B cell (primary cell): ENCODE measurements at regions not wholly inside any gene's neighbourhood (a gene's known extent, or its start where the extent isn't known, plus 50 kb on each side); places are given as distances from the start of the nearest gene placed in this dataset.

Source experiments
- EZH2 ChIP-seq: IDR thresholded peaks from 2 replicates; pipeline ENCODE4 v1.6.1; 2012; ENCODE audit warnings: borderline replicate concordance, low read depth, mild to moderate bottlenecking, moderate library complexity, low read length; ENCODE audit not compliant: insufficient read depth, poor library complexity, severe bottlenecking
- TF ChIP-seq, protein P1 (sequence below): fragments of 200-600 bp; IDR thresholded peaks from one replicate; pipeline ENCODE4 v1.8.0; 2022; ENCODE audit warnings: antibody characterized with exemption, mild to moderate bottlenecking

GRCh38 chr15:66881173-66881905, 179.3 kb downstream of the SMAD6 start:
- TF ChIP-seq, protein P1, sequence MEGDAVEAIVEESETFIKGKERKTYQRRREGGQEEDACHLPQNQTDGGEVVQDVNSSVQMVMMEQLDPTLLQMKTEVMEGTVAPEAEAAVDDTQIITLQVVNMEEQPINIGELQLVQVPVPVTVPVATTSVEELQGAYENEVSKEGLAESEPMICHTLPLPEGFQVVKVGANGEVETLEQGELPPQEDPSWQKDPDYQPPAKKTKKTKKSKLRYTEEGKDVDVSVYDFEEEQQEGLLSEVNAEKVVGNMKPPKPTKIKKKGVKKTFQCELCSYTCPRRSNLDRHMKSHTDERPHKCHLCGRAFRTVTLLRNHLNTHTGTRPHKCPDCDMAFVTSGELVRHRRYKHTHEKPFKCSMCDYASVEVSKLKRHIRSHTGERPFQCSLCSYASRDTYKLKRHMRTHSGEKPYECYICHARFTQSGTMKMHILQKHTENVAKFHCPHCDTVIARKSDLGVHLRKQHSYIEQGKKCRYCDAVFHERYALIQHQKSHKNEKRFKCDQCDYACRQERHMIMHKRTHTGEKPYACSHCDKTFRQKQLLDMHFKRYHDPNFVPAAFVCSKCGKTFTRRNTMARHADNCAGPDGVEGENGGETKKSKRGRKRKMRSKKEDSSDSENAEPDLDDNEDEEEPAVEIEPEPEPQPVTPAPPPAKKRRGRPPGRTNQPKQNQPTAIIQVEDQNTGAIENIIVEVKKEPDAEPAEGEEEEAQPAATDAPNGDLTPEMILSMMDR, result no peak
- TF ChIP-seq EZH2, result no peak
